HL-60 (cell line): ENCODE measurements at regions not wholly inside any gene's neighbourhood (a gene's known extent, or its start where the extent isn't known, plus 50 kb on each side); places are given as distances from the start of the nearest gene placed in this dataset.

Source experiments
- CTCF ChIP-seq: IDR thresholded peaks from one replicate; pipeline ENCODE4 v1.5.1; 2011; ENCODE audit warnings: low read length, control low read depth, inconsistent platforms; ENCODE audit not compliant: insufficient read depth
- GABPA ChIP-seq: IDR thresholded peaks from 2 replicates; pipeline ENCODE4 v1.6.1; 2012; ENCODE audit warnings: low read depth
- SPI1 ChIP-seq: IDR thresholded peaks from 2 replicates; pipeline ENCODE4 v1.6.1; 2012; ENCODE audit warnings: low read depth, mild to moderate bottlenecking, borderline replicate concordance

- no peak for TF ChIP-seq CTCF
- TF ChIP-seq GABPA, result no peak
- TF ChIP-seq SPI1, result no peak
These were observed 373.4 kb downstream of the IRX2 start for GRCh38 chr5:2378108-2378507.
